PC-9 (cell line): ENCODE measurements at regions not wholly inside any gene's neighbourhood (a gene's known extent, or its start where the extent isn't known, plus 50 kb on each side); places are given as distances from the start of the nearest gene placed in this dataset.

Experiments
- CTCF ChIP-seq: fragments of 200-600 bp; sonication (generic); conservative IDR thresholded peaks from 2 replicates; pipeline ENCODE4 v1.6.1; 2017; ENCODE audit warnings: mixed run types, antibody characterized with exemption, mild to moderate bottlenecking, moderate library complexity
- EZH2 ChIP-seq: fragments of 200-600 bp; sonication (generic); IDR thresholded peaks from 2 replicates; pipeline ENCODE4 v1.8.0; 2017; ENCODE audit warnings: antibody characterized with exemption, low read depth

GRCh38 chr3:165555785-165556184 is 281.4 kb downstream of the BCHE start:
- TF ChIP-seq CTCF (no peak), EZH2 (no peak)
